OCI-LY1 (cell line): ENCODE measurements at regions not wholly inside any gene's neighbourhood (a gene's known extent, or its start where the extent isn't known, plus 50 kb on each side); places are given as distances from the start of the nearest gene placed in this dataset.

ENCODE experiments used
- H2AFZ ChIP-seq: fragments of 200-600 bp; sonication (generic), shearing (Covaris generic); 2 replicates; pipeline ENCODE4 v1.6.0; 2014; ENCODE audit warnings: antibody characterized with exemption, mild to moderate bottlenecking, low read length
- H3F3A ChIP-seq: fragments of 200-600 bp; sonication (generic), shearing (Covaris generic); 2 replicates; pipeline ENCODE4 v1.6.0; 2014; ENCODE audit warnings: mild to moderate bottlenecking, antibody characterized with exemption, low read length, moderate library complexity; ENCODE audit not compliant: insufficient read depth
- H3K27ac ChIP-seq: fragments of 200-600 bp; sonication (generic); 2 replicates; pipeline ENCODE4 v1.5.1; 2014; ENCODE audit warnings: low read length, mixed run types, mild to moderate bottlenecking, low read depth; ENCODE audit not compliant: poor library complexity, severe bottlenecking
- H3K27me3 ChIP-seq: fragments of 200-600 bp; sonication (generic); 2 replicates; pipeline ENCODE4 v1.6.0; 2014; ENCODE audit warnings: antibody characterized with exemption, mild to moderate bottlenecking, low read length, moderate library complexity; ENCODE audit not compliant: insufficient read depth
- H3K36me3 ChIP-seq: fragments of 200-600 bp; sonication (generic); 2 replicates; pipeline ENCODE4 v1.6.1; 2014; ENCODE audit warnings: mild to moderate bottlenecking, antibody characterized with exemption, low read length, moderate library complexity, mixed read lengths; ENCODE audit not compliant: insufficient read depth
- H3K4me1 ChIP-seq: fragments of 200-600 bp; sonication (generic); 2 replicates; pipeline ENCODE4 v1.5.1; 2014; ENCODE audit warnings: mild to moderate bottlenecking, low read length, moderate library complexity; ENCODE audit not compliant: insufficient read depth, severe bottlenecking
- H3K4me2 ChIP-seq: fragments of 200-600 bp; sonication (generic), shearing (Covaris generic); 2 replicates; pipeline ENCODE4 v1.6.1; 2014; ENCODE audit warnings: low read length
- H3K4me3 ChIP-seq: fragments of 200-600 bp; sonication (generic); 2 replicates; pipeline ENCODE4 v1.5.1; 2014; ENCODE audit warnings: low read length, low read depth, mild to moderate bottlenecking, mixed read lengths; ENCODE audit not compliant: poor library complexity, severe bottlenecking
- H3K79me2 ChIP-seq: fragments of 200-600 bp; shearing (Covaris generic); 2 replicates; pipeline ENCODE4 v1.6.1; 2016; ENCODE audit warnings: mixed run types, low read length, mixed read lengths; ENCODE audit not compliant: insufficient read depth
- H3K9ac ChIP-seq: fragments of 200-600 bp; sonication (generic), shearing (Covaris generic); 2 replicates; pipeline ENCODE4 v1.6.1; 2014; ENCODE audit warnings: mild to moderate bottlenecking, low read length, mixed read lengths
- H3K9me2 ChIP-seq: fragments of 200-600 bp; sonication (generic), shearing (Covaris generic); 2 replicates; pipeline ENCODE4 v1.6.1; 2014; ENCODE audit warnings: low read depth, mild to moderate bottlenecking, low read length, mixed read lengths
- H3K9me3 ChIP-seq: fragments of 200-600 bp; shearing (Covaris generic); 2 replicates; pipeline ENCODE4 v1.6.1; 2014; ENCODE audit warnings: low read length, mixed read lengths
- H4K20me1 ChIP-seq: fragments of 200-600 bp; sonication (generic), shearing (Covaris generic); 2 replicates; pipeline ENCODE4 v1.6.0; 2016; ENCODE audit warnings: mild to moderate bottlenecking, low read length; ENCODE audit not compliant: insufficient read depth
- EZH2 ChIP-seq: fragments of 200-600 bp; sonication (generic), shearing (Covaris generic); IDR thresholded peaks from 2 replicates; pipeline ENCODE4 v1.8.0; 2017; ENCODE audit warnings: borderline replicate concordance, mixed run types, mild to moderate bottlenecking, antibody characterized with exemption, low read length, moderate library complexity, mixed read lengths
- TF ChIP-seq, protein P1 (sequence below): fragments of 200-600 bp; sonication (generic), shearing (Covaris generic); IDR thresholded peaks from 2 replicates; pipeline ENCODE4 v1.5.1; 2017; ENCODE audit warnings: mild to moderate bottlenecking, antibody characterized with exemption, low read length, moderate library complexity, mixed read lengths

DNA sequence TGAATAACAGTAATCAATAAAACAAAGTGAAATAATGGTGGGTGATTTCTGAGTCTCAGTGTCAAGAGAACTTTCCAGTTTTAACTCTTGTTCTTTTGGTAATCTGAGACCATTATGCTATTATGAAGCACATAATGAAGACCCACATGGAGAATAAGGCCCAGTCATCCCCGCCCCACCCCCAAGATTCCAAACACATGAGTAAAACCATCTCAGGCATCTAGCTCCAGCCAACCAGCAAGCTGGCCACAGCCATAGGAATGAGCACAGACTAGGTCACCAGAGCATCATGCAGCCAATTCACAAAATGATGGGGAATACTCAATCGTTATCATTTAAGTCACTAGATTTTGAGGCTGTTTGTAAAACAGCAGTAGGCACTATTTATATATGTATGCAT lies 1769.0 kb upstream of the PCDH20 start:
- H3K9me2 ChIP-seq, result no peaks in the 10 kb centered on the region
- H3K4me1 ChIP-seq, result no peaks in the 10 kb centered on the region
- no peak overlapping the region for H3K9ac ChIP-seq
- TF ChIP-seq, protein P1, sequence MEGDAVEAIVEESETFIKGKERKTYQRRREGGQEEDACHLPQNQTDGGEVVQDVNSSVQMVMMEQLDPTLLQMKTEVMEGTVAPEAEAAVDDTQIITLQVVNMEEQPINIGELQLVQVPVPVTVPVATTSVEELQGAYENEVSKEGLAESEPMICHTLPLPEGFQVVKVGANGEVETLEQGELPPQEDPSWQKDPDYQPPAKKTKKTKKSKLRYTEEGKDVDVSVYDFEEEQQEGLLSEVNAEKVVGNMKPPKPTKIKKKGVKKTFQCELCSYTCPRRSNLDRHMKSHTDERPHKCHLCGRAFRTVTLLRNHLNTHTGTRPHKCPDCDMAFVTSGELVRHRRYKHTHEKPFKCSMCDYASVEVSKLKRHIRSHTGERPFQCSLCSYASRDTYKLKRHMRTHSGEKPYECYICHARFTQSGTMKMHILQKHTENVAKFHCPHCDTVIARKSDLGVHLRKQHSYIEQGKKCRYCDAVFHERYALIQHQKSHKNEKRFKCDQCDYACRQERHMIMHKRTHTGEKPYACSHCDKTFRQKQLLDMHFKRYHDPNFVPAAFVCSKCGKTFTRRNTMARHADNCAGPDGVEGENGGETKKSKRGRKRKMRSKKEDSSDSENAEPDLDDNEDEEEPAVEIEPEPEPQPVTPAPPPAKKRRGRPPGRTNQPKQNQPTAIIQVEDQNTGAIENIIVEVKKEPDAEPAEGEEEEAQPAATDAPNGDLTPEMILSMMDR, result no peak
- TF ChIP-seq EZH2, result no peak
- H3F3A ChIP-seq, result no peaks in the 10 kb centered on the region
- no peaks in the 10 kb centered on the region for H3K27me3 ChIP-seq
- no peaks in the 10 kb centered on the region for H3K9me3 ChIP-seq
- H3K4me3 ChIP-seq, result no peak overlapping the region
- H4K20me1 ChIP-seq, result no peaks in the 10 kb centered on the region
- H2AFZ ChIP-seq, result no peak overlapping the region
- H3K79me2 ChIP-seq, result no peaks in the 10 kb centered on the region
- H3K27ac ChIP-seq, result no peak overlapping the region
- H3K4me2 ChIP-seq, result no peak overlapping the region
- no peaks in the 10 kb centered on the region for H3K36me3 ChIP-seq

DNA sequence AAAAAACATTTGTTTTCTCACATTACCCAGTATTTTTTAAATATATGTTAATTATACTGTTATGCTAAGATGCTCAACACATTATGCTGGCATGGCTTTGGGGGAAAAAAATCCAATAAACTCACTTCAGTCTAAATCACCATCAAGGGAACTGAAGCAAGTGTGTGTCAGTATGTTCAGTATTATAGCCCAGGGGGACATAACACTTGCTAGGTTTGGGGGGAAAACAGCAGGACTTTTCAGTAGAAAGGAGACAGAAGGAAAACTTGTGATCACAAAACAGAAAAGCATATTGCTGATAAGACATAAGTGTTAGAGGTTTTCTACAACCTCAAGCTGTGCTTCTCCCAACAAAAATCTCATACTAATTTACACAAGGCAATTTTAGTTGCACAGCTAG lies 1759.9 kb upstream of the PCDH20 start:
- Histone ChIP-seq H3K79me2 (no peaks in the 10 kb centered on the region), H3K27me3 (no peaks in the 10 kb centered on the region), H3K9me3 (no peaks in the 10 kb centered on the region), H3K9ac (no peak overlapping the region), H3K9me2 (no peaks in the 10 kb centered on the region), H3F3A (no peaks in the 10 kb centered on the region), H4K20me1 (no peaks in the 10 kb centered on the region), H3K4me3 (no peak overlapping the region), H3K27ac (no peak overlapping the region), H3K4me1 (no peaks in the 10 kb centered on the region), H3K36me3 (no peaks in the 10 kb centered on the region), H3K4me2 (no peak overlapping the region), H2AFZ (no peak overlapping the region)
- TF ChIP-seq, protein P1, result no peak
- TF ChIP-seq EZH2, result no peak

GRCh38 chr13:63167699-63168337 lies 1752.2 kb upstream of the PCDH20 start:
- Histone ChIP-seq H3K27ac (no peak overlapping the region), H2AFZ (no peak overlapping the region), H3K9me3 (no peaks in the 10 kb centered on the region), H3K9ac (no peak overlapping the region), H3K9me2 (no peaks in the 10 kb centered on the region; the same call in 1 of the 2 replicates), H3F3A (no peaks in the 10 kb centered on the region), H3K79me2 (no peaks in the 10 kb centered on the region), H3K36me3 (no peaks in the 10 kb centered on the region), H3K4me2 (no peak overlapping the region), H3K4me1 (no peaks in the 10 kb centered on the region), H4K20me1 (no peaks in the 10 kb centered on the region), H3K4me3 (no peak overlapping the region), H3K27me3 (no peaks in the 10 kb centered on the region)
- no peak for TF ChIP-seq EZH2
- TF ChIP-seq, protein P1, result no peak
